ENCODE measurements at regions not wholly inside any gene's neighbourhood (a gene's known extent, or its start where the extent isn't known, plus 50 kb on each side); places are given as distances from the start of the nearest gene placed in this dataset.

DNA sequence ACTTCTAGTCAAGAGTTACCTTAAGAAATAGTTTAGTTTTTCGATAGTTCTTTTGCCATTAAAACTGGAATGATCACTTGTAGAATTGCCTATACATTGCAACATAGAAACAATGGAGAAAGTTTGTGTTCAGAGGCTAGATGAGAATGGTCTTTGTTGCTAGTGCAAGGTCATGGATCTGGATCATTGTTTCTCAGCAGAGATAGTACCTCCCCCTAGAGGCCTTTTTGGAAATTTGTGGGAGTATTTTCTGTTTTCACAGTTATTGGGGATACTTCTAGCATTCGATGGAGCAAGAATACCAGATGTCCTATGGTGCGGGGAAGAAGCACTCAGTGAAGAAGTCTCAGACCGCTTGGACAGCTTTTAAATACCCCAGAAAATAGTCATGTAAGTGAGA, 138.8 kb upstream of the HMGA2 start:
- intact Hi-C loops (cut with micrococcal nuclease), result no loop called here
- H3K27ac ChIP-seq (replicated peaks), result no peak overlapping the region

DNA sequence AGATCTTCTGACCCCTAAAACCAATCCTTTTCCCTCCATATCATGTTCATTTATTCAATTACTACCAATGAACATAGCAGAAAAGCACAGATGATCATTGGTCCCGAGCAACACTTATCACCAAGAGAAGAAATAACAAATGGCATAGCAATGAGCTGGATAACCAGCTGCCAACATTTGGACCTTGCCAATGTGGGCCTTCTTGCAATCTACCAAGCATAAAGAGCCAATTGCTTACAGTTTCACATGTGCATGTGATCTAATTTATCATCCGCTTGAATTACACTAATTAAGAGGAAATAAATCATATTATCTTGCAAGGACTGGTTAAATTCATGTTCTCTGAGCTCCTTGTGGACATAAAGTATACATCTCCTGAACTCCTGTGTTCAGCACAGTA, 134.8 kb upstream of the HMGA2 start:
- Histone ChIP-seq H3K27me3 (ENCODE audit: low read depth) (peaks cover 8% of the 10 kb centered on the region), H3K4me3 (no peak overlapping the region), H3K9me3 (replicated peaks) (no peaks in the 10 kb centered on the region), H3K4me1 (no peaks in the 10 kb centered on the region), H3K36me3 (no peaks in the 10 kb centered on the region), H3K27ac (replicated peaks) (no peak overlapping the region)
- DNase-seq, result no peak
- intact Hi-C loops (cut with micrococcal nuclease), result no loop called here
- TF ChIP-seq, protein P1, sequence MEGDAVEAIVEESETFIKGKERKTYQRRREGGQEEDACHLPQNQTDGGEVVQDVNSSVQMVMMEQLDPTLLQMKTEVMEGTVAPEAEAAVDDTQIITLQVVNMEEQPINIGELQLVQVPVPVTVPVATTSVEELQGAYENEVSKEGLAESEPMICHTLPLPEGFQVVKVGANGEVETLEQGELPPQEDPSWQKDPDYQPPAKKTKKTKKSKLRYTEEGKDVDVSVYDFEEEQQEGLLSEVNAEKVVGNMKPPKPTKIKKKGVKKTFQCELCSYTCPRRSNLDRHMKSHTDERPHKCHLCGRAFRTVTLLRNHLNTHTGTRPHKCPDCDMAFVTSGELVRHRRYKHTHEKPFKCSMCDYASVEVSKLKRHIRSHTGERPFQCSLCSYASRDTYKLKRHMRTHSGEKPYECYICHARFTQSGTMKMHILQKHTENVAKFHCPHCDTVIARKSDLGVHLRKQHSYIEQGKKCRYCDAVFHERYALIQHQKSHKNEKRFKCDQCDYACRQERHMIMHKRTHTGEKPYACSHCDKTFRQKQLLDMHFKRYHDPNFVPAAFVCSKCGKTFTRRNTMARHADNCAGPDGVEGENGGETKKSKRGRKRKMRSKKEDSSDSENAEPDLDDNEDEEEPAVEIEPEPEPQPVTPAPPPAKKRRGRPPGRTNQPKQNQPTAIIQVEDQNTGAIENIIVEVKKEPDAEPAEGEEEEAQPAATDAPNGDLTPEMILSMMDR (IDR thresholded peaks at IDR 0.05; ENCODE audit: borderline replicate concordance), result no peak

More for the DNA sequence above, 138.8 kb upstream of the HMGA2 start:
- Histone ChIP-seq H3K4me3 (no peak overlapping the region), H3K9me3 (replicated peaks) (no peaks in the 10 kb centered on the region), H3K36me3 (no peaks in the 10 kb centered on the region), H3K4me1 (no peaks in the 10 kb centered on the region), H3K27me3 (ENCODE audit: low read depth) (peaks cover under 1% of the 10 kb centered on the region)
- DNase-seq, result no peak
- TF ChIP-seq, protein P1 (IDR thresholded peaks at IDR 0.05; ENCODE audit: borderline replicate concordance), result peak; percentile 58

DNA sequence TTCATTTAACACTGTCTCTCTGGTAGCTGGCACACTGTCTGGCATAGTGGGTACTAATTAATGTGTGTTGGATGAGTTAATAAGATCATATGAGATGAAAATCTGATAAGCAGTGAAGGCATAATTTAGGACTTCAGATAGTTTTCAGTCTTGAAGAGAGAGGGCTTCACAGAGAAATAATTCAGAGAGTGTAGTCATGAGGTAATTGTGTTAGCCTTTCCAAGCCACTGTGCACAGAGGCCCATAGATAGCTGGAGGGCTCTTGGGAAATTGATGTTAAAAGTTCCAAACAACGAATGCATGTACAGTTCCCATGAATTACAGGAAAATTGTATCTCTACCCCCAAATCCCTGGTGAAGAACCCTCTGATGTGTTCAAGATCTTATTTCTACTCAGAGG, 133.8 kb upstream of the HMGA2 start:
- DNase-seq, result no peak
- Histone ChIP-seq H3K27ac (replicated peaks) (no peak overlapping the region), H3K4me3 (no peak overlapping the region), H3K9me3 (replicated peaks) (no peaks in the 10 kb centered on the region), H3K4me1 (no peaks in the 10 kb centered on the region), H3K36me3 (no peaks in the 10 kb centered on the region), H3K27me3 (ENCODE audit: low read depth) (peaks cover 8% of the 10 kb centered on the region)
- intact Hi-C loops (cut with micrococcal nuclease), result no loop called here
- TF ChIP-seq, protein P1 (IDR thresholded peaks at IDR 0.05; ENCODE audit: borderline replicate concordance), result no peak

DNA sequence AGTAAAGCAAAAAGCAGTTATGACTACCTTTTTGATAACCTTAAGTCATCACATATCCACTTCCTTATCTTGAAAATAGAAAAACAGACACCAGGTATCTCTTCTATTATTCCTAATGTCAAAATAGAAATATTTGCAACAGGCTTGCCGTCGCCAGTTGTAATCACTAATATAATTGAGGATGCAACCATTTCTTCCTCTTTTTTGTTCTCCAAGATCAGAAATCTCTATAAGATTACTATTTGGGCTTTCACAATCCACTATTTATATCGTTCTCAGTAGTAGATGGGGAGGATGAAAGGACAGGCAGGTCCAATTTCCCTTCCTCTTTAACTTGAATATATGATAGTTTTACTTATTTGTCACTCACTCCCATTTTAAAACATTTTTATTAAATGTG, 130.2 kb upstream of the HMGA2 start:
- H3K4me3 ChIP-seq, result no peak overlapping the region
- H3K27ac ChIP-seq (replicated peaks), result no peak overlapping the region
- intact Hi-C loops (cut with micrococcal nuclease), result no loop called here
- peaks cover 19% of the 10 kb centered on the region for H3K27me3 ChIP-seq (ENCODE audit: low read depth)
- DNase-seq, result no peak
- no peaks in the 10 kb centered on the region for H3K36me3 ChIP-seq
- no peaks in the 10 kb centered on the region for H3K4me1 ChIP-seq
- no peaks in the 10 kb centered on the region for H3K9me3 ChIP-seq (replicated peaks)
- TF ChIP-seq, protein P1 (IDR thresholded peaks at IDR 0.05; ENCODE audit: borderline replicate concordance), result no peak

DNA sequence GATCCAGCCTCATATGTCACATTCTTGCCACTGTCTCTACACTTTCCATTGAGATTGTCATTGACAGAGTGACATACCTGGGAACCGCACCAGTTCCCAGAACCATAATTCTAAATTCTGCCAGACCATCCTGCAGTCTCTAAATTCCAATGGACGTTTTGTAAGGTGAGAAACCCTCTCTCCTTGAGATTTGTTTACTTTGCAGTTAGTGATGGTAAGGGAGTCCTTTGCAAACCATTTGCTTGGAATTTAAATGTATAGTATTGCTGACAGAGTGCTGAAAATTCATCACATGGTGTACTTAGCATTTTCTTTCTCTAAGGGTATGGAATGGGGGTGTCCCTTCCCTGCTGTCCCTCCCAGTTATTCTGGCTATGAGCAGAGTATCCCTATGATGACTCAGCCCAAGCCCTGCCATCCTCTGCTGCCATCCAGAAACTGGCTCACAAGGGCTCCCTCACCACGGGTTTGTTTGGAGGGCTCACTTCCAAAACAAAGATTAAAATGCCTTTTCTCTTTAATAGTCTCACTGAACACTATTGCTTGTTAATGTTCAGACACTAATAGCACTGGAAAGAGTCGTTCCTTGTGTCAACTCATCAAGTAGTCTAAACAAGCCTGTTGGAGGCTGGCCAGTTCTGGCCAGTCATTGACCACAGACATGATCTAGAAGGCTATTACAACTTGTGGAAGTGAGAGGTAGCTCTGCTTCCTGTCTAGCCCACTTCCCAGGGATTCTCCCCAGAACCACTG, 129.0 kb upstream of the HMGA2 start:
- TF ChIP-seq, protein P1 (IDR thresholded peaks at IDR 0.05; ENCODE audit: borderline replicate concordance), result no peak
- intact Hi-C loops (cut with micrococcal nuclease), result no loop called here
- no peak for DNase-seq
- peaks cover 19% of the 10 kb centered on the region for H3K27me3 ChIP-seq (ENCODE audit: low read depth)
- no peak overlapping the region for H3K27ac ChIP-seq (replicated peaks)
- no peak overlapping the region for H3K4me3 ChIP-seq
- no peaks in the 10 kb centered on the region for H3K36me3 ChIP-seq
- H3K4me1 ChIP-seq, result no peaks in the 10 kb centered on the region
- no peaks in the 10 kb centered on the region for H3K9me3 ChIP-seq (replicated peaks)

Data from left ventricle myocardium inferior (tissue), 1 donor.